NT2/D1 (cell line): ENCODE measurements at regions not wholly inside any gene's neighbourhood (a gene's known extent, or its start where the extent isn't known, plus 50 kb on each side); places are given as distances from the start of the nearest gene placed in this dataset.

Experiments
- SUZ12 ChIP-seq: IDR thresholded peaks from 2 replicates; pipeline ENCODE4 v1.6.1; 2011; ENCODE audit not compliant: insufficient read length, insufficient read depth; ENCODE audit errors: extremely low read depth
- YY1 ChIP-seq: IDR thresholded peaks from 2 replicates; pipeline ENCODE4 v1.6.1; 2011; ENCODE audit not compliant: insufficient read length, insufficient read depth

DNA sequence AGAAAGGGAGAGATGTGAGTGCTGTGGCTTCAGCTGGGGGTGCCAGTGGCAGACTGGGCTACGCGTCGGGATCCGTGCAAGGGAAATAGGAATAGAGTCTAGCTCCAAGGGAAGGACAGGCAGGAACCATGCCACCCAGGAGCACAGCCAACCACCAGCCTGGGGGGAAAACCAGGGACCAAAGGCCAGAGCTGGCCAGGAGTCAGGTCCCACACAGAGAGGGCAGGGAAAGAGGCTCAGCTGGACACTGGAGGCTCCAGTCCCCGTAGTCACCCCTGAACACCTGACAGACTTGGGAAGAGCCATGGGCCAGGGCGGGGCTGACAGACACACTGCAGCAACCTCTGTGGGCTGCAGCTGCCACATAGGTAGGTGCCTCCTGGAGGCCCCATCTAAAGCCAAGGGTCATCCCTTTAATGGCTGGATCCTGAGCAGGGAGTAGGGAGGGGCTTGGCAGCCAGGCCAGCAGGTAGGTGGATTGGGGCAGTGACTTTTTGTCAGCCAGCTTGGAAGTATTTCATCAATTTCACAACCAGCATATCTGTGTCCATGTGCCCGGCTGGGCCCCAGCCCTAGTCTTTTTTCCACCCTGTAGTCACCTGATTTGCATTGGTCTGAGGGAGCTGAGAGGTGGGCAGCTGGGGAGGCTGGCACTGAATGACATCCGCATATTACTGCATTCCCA lies 163.2 kb downstream of the SH2D4B start:
- TF ChIP-seq YY1 (no peak), SUZ12 (no peak)
